Activated CD8-positive, alpha-beta T cell treated with anti-CD3 and anti-CD28 coated beads for 36 hours (primary cell): ENCODE measurements at regions not wholly inside any gene's neighbourhood (a gene's known extent, or its start where the extent isn't known, plus 50 kb on each side); places are given as distances from the start of the nearest gene placed in this dataset.
"Not testable (repeated sequence)": the region's sequence is repeated elsewhere in the genome, so short reads cannot be mapped to it uniquely, and the experiment has no call there.

ENCODE experiments used
- ATAC-seq: fragments of 200-7000 bp; cut with Tn5 transposase; one replicate; pipeline ENCODE4 v1.10.0; 2021; ENCODE audit warnings: mild to moderate bottlenecking, moderate library complexity
- CTCF ChIA-PET: fragments of 350-600 bp; sonication (Branson Sonifier 250); formaldehyde crosslinking; loops from one replicate; lab custom pipeline; 2021; ENCODE audit warnings: antibody characterized with exemption; lab: Charles Lee
- POLR2A ChIA-PET: fragments of 350-600 bp; sonication (Branson Sonifier 250); formaldehyde crosslinking; loops from one replicate; lab custom pipeline; 2021; ENCODE audit warnings: antibody characterized with exemption; lab: Charles Lee
- DNase-seq: peaks from one replicate; pipeline ENCODE4 v3.0.0-alpha.2; 2020
- H3K27ac Mint-ChIP-seq: one replicate; pipeline ENCODE4 v1.8.0; 2021; ENCODE audit warnings: mild to moderate bottlenecking, mixed read lengths
- H3K27me3 Mint-ChIP-seq: one replicate; pipeline ENCODE4 v1.8.0; 2021; ENCODE audit warnings: mixed read lengths
- H3K36me3 Mint-ChIP-seq: one replicate; pipeline ENCODE4 v1.8.0; 2021; ENCODE audit warnings: low read depth, mixed read lengths
- H3K4me1 Mint-ChIP-seq: one replicate; pipeline ENCODE4 v1.8.0; 2021; ENCODE audit warnings: low read depth, mixed read lengths
- H3K4me3 Mint-ChIP-seq: one replicate; pipeline ENCODE4 v1.8.0; 2021; ENCODE audit warnings: mild to moderate bottlenecking, moderate library complexity, mixed read lengths
- H3K9me3 Mint-ChIP-seq: one replicate; pipeline ENCODE4 v1.8.0; 2021; ENCODE audit warnings: mixed read lengths
- intact Hi-C: fragments of 100-400 bp; cut with micrococcal nuclease; formaldehyde crosslinking; loops from one replicate; pipeline ENCODE4 v1.10.0; 2022
- TF ChIP-seq, protein P1 (sequence below): fragments of 200-600 bp; IDR thresholded peaks from one replicate; pipeline ENCODE4 v1.8.0; 2022; ENCODE audit warnings: antibody characterized with exemption, mild to moderate bottlenecking

DNA sequence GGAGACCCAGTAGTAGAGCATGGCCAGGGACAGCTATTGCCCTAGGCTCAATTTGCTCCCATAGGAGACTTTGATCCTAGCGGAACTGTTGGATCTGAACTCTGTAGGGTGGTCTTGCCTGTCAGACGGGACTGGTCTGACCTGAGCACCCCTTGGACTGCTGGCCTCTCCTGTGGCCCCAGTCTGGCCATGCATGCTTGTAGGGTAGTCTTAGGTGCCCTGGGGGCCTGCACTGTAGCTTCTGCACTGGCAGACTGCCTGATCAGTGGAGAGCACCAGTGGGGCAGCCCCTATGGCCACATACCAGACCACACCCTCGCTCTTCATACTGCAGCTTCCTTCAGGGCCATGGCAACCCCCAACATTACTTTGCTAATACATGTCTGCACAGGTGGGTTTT lies 396.1 kb upstream of the GRAMD2B start:
- TF ChIP-seq, protein P1, sequence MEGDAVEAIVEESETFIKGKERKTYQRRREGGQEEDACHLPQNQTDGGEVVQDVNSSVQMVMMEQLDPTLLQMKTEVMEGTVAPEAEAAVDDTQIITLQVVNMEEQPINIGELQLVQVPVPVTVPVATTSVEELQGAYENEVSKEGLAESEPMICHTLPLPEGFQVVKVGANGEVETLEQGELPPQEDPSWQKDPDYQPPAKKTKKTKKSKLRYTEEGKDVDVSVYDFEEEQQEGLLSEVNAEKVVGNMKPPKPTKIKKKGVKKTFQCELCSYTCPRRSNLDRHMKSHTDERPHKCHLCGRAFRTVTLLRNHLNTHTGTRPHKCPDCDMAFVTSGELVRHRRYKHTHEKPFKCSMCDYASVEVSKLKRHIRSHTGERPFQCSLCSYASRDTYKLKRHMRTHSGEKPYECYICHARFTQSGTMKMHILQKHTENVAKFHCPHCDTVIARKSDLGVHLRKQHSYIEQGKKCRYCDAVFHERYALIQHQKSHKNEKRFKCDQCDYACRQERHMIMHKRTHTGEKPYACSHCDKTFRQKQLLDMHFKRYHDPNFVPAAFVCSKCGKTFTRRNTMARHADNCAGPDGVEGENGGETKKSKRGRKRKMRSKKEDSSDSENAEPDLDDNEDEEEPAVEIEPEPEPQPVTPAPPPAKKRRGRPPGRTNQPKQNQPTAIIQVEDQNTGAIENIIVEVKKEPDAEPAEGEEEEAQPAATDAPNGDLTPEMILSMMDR: no peak
- H3K4me1 Mint-ChIP-seq: no peaks in the 10 kb centered on the region
- POLR2A ChIA-PET: no interaction called here

DNA sequence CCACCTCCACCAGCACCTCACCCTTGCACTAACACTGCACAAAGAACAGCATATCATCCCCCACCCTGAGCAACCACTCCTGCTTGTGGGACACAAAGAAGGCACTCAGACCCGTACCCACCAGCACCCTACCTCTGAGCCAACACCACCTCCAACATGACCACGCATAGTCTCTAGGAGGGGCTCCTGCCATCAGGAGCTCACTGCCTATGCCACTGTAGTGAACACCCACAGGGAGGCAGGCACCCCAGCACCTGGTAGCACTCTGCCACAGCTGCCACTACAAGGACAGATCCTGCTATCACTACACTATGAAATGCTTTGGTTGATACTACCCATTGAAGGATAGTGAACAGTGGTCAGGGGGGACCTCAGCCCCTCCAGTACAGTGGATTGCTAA lies 395.6 kb upstream of the GRAMD2B start:
- Mint-ChIP-seq H3K4me3 (no peak overlapping the region), H3K27me3 (no peaks in the 10 kb centered on the region), H3K9me3 (peaks cover 20% of the 10 kb centered on the region), H3K4me1 (no peaks in the 10 kb centered on the region), H3K36me3 (no peaks in the 10 kb centered on the region), H3K27ac (no peak overlapping the region)
- ChIA-PET CTCF (no interaction called here), POLR2A (no interaction called here)
- intact Hi-C loops: no loop called here
- ATAC-seq (no peak), DNase-seq (no peak)
- TF ChIP-seq, protein P1: no peak

More for the DNA sequence above, 396.1 kb upstream of the GRAMD2B start:
- DNase-seq (no peak), ATAC-seq (no peak)
- Mint-ChIP-seq H3K27me3 (no peaks in the 10 kb centered on the region), H3K9me3 (peaks cover 23% of the 10 kb centered on the region), H3K36me3 (no peaks in the 10 kb centered on the region), H3K27ac (no peak overlapping the region), H3K4me3 (no peak overlapping the region)
- intact Hi-C loops: no loop called here
- CTCF ChIA-PET: no interaction called here

DNA sequence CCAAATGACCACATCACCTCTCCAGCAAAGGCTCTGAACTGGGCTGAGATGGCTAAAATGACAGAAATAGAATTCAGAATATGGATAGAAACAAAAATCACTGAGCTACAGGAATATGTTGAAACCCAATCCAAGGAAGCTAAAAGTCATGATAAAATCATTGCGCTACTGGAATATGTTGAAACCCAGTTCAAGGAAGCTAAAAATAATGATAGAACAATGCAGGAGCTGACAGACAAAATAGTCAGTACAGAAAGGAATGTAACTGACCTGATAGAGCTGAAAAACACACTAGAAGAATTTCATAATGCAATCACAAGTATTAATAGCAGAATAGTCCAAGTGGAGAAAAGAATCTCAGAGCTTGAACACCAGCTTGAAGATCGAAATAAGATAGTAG lies 394.9 kb upstream of the GRAMD2B start:
- TF ChIP-seq, protein P1: no peak
- no peaks in the 10 kb centered on the region for H3K27me3 Mint-ChIP-seq
- DNase-seq: no peak
- peaks cover 20% of the 10 kb centered on the region for H3K9me3 Mint-ChIP-seq
- ChIA-PET CTCF (no interaction called here), POLR2A (no interaction called here)
- H3K4me1 Mint-ChIP-seq: no peaks in the 10 kb centered on the region
- intact Hi-C loops: no loop called here
- no peak overlapping the region for H3K4me3 Mint-ChIP-seq
- H3K27ac Mint-ChIP-seq: no peak overlapping the region
- H3K36me3 Mint-ChIP-seq: no peaks in the 10 kb centered on the region
- ATAC-seq: no peak

DNA sequence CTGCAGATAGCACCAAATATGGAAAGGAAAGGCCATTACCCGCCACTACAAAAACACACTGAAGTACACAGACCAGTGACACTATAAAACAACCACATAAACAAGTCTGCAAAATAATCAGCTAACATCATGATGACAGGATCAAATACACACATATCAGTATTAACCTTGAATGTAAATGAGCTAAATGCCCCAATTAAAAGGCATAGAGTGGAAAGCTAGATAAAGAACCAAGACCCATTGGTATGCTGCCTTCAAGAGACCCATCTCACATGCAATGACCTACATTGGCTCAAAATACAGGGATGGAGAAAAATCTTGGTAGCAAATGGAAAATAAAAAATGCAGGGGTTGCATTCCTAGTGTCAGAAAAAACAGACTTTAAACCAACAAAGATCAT lies 393.9 kb upstream of the GRAMD2B start:
- not testable (repeated sequence) for H3K4me3 Mint-ChIP-seq, H3K36me3 Mint-ChIP-seq

DNA sequence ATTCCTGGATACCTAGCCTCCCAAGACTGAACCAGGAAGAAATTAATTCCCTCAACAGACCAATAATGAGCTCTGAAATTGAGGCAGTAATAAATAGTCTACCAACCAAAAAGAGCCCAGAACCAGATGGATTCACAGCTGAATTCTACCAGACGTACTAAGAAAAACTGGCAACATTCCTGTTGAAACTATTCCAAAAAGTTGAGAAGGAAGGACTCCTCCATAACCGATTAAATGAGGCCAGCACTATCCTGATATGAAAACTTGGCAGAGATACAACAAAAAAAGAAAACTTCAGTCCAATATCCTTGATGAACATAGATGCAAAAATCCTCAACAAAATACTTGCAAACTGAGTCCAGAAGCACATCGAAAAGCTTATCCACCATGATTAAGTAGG lies 392.5 kb upstream of the GRAMD2B start:
- no peaks in the 10 kb centered on the region for H3K4me1 Mint-ChIP-seq
- CTCF ChIA-PET: no interaction called here
- DNase-seq (no peak), ATAC-seq (no peak)
- no peak overlapping the region for H3K4me3 Mint-ChIP-seq
- peaks cover 20% of the 10 kb centered on the region for H3K9me3 Mint-ChIP-seq
- intact Hi-C loops: no loop called here
- H3K27ac Mint-ChIP-seq: no peak overlapping the region
- no peaks in the 10 kb centered on the region for H3K27me3 Mint-ChIP-seq
- TF ChIP-seq, protein P1: no peak
- H3K36me3 Mint-ChIP-seq: no peaks in the 10 kb centered on the region
- POLR2A ChIA-PET: interaction anchor here (0.6 kb wide), 1 partner anchor 1810 kb away, joined by 3 read pairs; no protein-coding TSS in a partner anchor

More for the DNA sequence above, 393.9 kb upstream of the GRAMD2B start:
- H3K27ac Mint-ChIP-seq, POLR2A ChIA-PET, H3K27me3 Mint-ChIP-seq, intact Hi-C loops, ATAC-seq, H3K4me1 Mint-ChIP-seq, CTCF ChIA-PET, DNase-seq: not testable (repeated sequence)
- peaks cover 20% of the 10 kb centered on the region for H3K9me3 Mint-ChIP-seq
